ENCODE measurements at regions not wholly inside any gene's neighbourhood (a gene's known extent, or its start where the extent isn't known, plus 50 kb on each side); places are given as distances from the start of the nearest gene placed in this dataset.

GRCh38 chr14:54208751-54209150 lies 188.1 kb upstream of the CDKN3 start:
- peaks cover 12% of the 10 kb centered on the region for H3K9me3 Mint-ChIP-seq
- H3K4me3 Mint-ChIP-seq: no peak overlapping the region
- DNase-seq (ENCODE audit: extremely low spot score, unreplicated experiment): no peak
- no peak overlapping the region for H3K27ac Mint-ChIP-seq
- no peaks in the 10 kb centered on the region for H3K36me3 Mint-ChIP-seq
- no peaks in the 10 kb centered on the region for H3K27me3 Mint-ChIP-seq
- TF ChIP-seq CTCF (conservative IDR thresholded peaks at IDR 0.05): no peak
- H3K4me1 Mint-ChIP-seq (ENCODE audit: unreplicated experiment): peaks cover 5% of the 10 kb centered on the region

- Mint-ChIP-seq H3K4me1 (ENCODE audit: unreplicated experiment) (peaks cover 5% of the 10 kb centered on the region), H3K4me3 (no peak overlapping the region), H3K27ac (no peak overlapping the region)
These were observed 187.1 kb upstream of the CDKN3 start for GRCh38 chr14:54209511-54210250.

DNA sequence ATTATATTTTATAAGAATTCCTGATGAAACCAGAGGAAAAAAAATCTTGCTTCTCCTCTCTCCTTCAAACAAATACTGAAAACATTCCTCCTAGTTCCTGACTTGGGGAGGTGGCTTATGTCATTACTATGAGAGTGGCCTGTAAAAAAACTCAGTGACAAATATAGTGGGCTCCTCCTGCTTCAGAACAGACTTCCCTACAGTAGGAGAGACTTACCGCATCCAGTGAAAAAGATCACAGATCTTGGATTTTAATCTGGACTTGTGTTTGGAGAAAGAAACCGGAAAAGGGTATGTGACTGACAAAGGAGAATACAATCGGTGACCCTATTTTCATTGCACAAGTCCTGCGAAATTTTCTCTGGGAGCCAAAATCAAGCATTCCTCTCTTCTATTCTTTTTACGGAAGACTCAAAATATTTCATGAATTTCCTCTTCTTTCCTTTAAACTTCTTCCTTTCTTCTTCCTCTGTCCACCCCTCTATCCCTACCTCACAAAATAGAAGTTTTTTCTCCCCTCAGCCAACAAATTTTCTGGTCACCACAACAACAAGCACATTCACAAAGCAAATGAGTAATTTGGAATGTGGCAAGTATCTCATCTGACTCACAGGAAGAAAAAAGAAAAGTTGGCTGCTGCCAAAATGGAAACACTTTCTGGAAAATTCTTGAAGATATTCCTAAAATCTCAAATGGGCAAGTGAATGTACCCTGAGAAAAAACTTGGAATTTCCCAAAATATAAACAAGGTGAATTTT lies 185.1 kb upstream of the CDKN3 start:
- H3K9me3 Mint-ChIP-seq: peaks cover 5% of the 10 kb centered on the region
- H3K4me3 Mint-ChIP-seq: no peak overlapping the region
- TF ChIP-seq CTCF (conservative IDR thresholded peaks at IDR 0.05): no peak
- H3K36me3 Mint-ChIP-seq: no peaks in the 10 kb centered on the region
- no peak for DNase-seq (ENCODE audit: extremely low spot score, unreplicated experiment)
- peaks cover 5% of the 10 kb centered on the region for H3K4me1 Mint-ChIP-seq (ENCODE audit: unreplicated experiment)
- H3K27me3 Mint-ChIP-seq: peaks cover under 1% of the 10 kb centered on the region
- H3K27ac Mint-ChIP-seq: no peak overlapping the region

More at GRCh38 chr14:54209511-54210250, 187.1 kb upstream of the CDKN3 start:
- no peaks in the 10 kb centered on the region for H3K36me3 Mint-ChIP-seq
- peaks cover 12% of the 10 kb centered on the region for H3K9me3 Mint-ChIP-seq
- no peak for DNase-seq (ENCODE audit: extremely low spot score, unreplicated experiment)
- no peaks in the 10 kb centered on the region for H3K27me3 Mint-ChIP-seq
- TF ChIP-seq CTCF (conservative IDR thresholded peaks at IDR 0.05): no peak

GRCh38 chr14:54213536-54213935 lies 183.3 kb upstream of the CDKN3 start:
- no peak for DNase-seq (ENCODE audit: extremely low spot score, unreplicated experiment)
- H3K36me3 Mint-ChIP-seq: no peaks in the 10 kb centered on the region
- no peak overlapping the region for H3K27ac Mint-ChIP-seq
- H3K4me3 Mint-ChIP-seq: no peak overlapping the region
- no peak for TF ChIP-seq CTCF (conservative IDR thresholded peaks at IDR 0.05)
- no peaks in the 10 kb centered on the region for H3K9me3 Mint-ChIP-seq
- H3K4me1 Mint-ChIP-seq (ENCODE audit: unreplicated experiment): peaks cover 4% of the 10 kb centered on the region
- peaks cover 17% of the 10 kb centered on the region for H3K27me3 Mint-ChIP-seq

DNA sequence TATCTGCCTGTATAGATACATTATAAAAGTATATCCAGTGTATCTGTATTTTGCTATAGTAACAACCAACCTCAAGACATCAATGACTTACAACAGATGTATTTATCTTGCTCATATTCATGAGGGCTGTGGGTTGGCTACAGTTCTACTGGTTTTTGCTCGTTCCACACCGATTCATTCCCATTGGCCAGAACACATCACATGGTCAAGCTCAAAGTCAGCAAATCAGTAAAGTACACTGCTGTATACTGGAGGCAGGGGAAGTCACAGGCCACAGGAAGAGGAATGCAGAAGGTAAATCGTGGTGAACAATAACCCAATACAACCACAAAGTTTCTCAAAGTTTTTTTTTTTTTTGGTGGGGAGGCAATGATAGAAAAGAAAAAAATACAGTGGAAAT lies 180.0 kb upstream of the CDKN3 start:
- Mint-ChIP-seq H3K4me3 (no peak overlapping the region), H3K27ac (no peak overlapping the region), H3K9me3 (no peaks in the 10 kb centered on the region), H3K27me3 (peaks cover 49% of the 10 kb centered on the region), H3K36me3 (no peaks in the 10 kb centered on the region), H3K4me1 (ENCODE audit: unreplicated experiment) (peaks cover 30% of the 10 kb centered on the region)
- DNase-seq (ENCODE audit: extremely low spot score, unreplicated experiment): no peak
- TF ChIP-seq CTCF (conservative IDR thresholded peaks at IDR 0.05): no peak
